Transverse colon (tissue), 4 donors: ENCODE measurements at regions not wholly inside any gene's neighbourhood (a gene's known extent, or its start where the extent isn't known, plus 50 kb on each side); places are given as distances from the start of the nearest gene placed in this dataset.

Experiments used
- CTCF ChIP-seq, 5 experiments: fragments of 200-600 bp in 3 of 5; fragments of 450-650 bp in 2 of 5; sonication (generic) in 3 of 5; IDR thresholded peaks; 1 replicate in 2 of 5; 2 replicates in 3 of 5; pipeline ENCODE4 v1.5.1; 2016 to 2017; ENCODE audit warnings: antibody characterized with exemption in 5 of 5, inconsistent platforms in 3 of 5, mild to moderate bottlenecking in 2 of 5, moderate library complexity in 1 of 5
- EP300 ChIP-seq: sonication (generic); formaldehyde crosslinking; IDR thresholded peaks from one replicate; pipeline ENCODE4 v1.6.1; 2017; ENCODE audit warnings: antibody characterized with exemption, low read depth
- POLR2A ChIP-seq: fragments of 450-650 bp; IDR thresholded peaks from one replicate; pipeline ENCODE4 v1.6.1; 2016; ENCODE audit warnings: antibody characterized with exemption, mild to moderate bottlenecking, moderate library complexity
- POLR2AphosphoS5 ChIP-seq, 3 donors: sonication (generic); formaldehyde crosslinking; IDR thresholded peaks; one replicate each; pipeline ENCODE4 v1.6.1; 2016; ENCODE audit warnings: antibody characterized with exemption in 3 of 3

DNA sequence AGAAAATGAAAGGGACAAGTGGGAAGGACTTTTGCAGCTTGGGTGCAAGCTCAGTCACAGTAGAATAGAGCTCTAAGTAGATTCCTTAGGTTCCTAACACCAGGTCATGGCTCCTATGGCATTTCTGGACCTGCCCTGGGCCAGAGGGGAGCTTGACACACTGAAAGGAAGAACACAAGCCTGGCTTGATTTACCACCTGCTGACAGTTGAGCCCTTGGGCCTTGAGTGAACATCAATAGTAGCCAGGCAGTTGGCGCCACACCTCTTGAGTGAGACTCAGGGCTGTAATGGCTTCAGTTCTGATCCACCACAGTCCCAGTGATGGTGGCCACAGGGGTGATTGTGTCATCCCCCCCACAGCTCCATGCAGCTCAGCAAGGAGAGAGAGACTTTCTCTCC is 221.9 kb upstream of the PCDH17 start:
- no peak for TF ChIP-seq CTCF (IDR thresholded peaks at IDR 0.05)
- no peak for TF ChIP-seq POLR2A
- no peak for TF ChIP-seq EP300
- TF ChIP-seq POLR2AphosphoS5 (IDR thresholded peaks at IDR 0.05): no peak
